ENCODE measurements at regions not wholly inside any gene's neighbourhood (a gene's known extent, or its start where the extent isn't known, plus 50 kb on each side); places are given as distances from the start of the nearest gene placed in this dataset.
A peak's percentile ranks its signal among the peaks of the same experiment; 100 is the strongest.

GRCh38 chr1:168379104-168379860 lies 98.6 kb downstream of the TBX19 start:
- peak; percentile 25 for DNase-seq (ENCODE audit: low read depth)
- H3K4me3 ChIP-seq (ENCODE audit: low read depth, low read length), result no peak overlapping the region
- TF ChIP-seq, protein P1, sequence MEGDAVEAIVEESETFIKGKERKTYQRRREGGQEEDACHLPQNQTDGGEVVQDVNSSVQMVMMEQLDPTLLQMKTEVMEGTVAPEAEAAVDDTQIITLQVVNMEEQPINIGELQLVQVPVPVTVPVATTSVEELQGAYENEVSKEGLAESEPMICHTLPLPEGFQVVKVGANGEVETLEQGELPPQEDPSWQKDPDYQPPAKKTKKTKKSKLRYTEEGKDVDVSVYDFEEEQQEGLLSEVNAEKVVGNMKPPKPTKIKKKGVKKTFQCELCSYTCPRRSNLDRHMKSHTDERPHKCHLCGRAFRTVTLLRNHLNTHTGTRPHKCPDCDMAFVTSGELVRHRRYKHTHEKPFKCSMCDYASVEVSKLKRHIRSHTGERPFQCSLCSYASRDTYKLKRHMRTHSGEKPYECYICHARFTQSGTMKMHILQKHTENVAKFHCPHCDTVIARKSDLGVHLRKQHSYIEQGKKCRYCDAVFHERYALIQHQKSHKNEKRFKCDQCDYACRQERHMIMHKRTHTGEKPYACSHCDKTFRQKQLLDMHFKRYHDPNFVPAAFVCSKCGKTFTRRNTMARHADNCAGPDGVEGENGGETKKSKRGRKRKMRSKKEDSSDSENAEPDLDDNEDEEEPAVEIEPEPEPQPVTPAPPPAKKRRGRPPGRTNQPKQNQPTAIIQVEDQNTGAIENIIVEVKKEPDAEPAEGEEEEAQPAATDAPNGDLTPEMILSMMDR (conservative IDR thresholded peaks at IDR 0.05; ENCODE audit: low read depth, low read length), result no peak

DNA sequence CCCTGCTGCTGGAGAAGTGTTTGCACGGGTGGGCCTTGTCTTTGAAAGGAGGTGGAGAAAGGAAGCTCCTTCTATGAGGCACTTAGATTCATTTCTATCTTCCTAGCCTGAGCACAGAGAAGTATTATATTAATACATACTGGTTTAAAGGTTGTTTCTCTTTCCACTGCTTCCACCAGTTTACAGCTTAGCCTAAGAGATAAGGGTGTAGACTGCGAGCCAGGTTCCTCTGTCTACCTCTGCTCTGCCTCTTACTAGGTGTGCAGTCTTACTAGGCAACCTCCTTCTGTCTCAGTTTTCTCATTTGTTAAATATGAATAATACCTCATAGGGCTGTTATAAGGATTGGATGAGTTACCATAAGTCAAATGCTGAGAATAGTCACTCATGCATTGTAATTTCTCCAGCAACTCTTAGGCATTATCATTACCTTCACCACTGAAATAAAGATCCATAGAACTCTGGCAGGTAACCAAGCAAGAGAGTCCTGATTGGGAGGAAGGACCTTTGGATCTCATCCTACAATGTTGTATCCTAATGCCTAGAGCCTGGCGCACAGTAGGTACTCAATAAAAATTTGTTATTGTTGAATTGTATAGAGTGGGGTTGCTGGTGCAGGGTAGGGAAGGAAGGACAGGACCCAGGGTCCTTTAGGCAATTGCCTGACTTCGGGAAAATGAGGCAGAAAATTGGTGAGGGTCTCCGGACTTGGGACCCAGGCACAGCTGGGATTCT lies 95.1 kb downstream of the TBX19 start:
- H3K4me3 ChIP-seq (ENCODE audit: low read depth, low read length), result no peak overlapping the region
- TF ChIP-seq, protein P1 (conservative IDR thresholded peaks at IDR 0.05; ENCODE audit: low read depth, low read length), result no peak
- no peak for DNase-seq (ENCODE audit: low read depth)

DNA sequence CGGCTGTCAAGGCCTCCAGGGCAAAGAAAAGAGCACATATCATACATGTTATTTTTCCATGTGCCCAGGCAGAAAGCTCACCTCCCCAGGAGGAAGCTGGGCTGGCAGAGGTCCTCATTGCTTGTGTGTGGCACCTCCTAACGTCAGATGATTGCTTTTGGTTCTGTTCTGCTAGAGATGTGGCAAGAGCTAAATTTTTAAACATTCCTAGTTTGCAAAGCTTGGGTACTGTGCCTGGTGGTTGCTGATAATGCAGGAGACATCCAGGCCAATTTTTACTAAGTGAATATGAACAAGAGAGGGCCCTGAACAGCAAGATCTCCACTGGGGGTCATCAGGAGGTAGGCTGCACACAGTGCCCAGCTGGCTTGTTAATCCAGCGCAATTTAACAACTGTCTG lies 93.9 kb downstream of the TBX19 start:
- DNase-seq (ENCODE audit: low read depth), result no peak
- TF ChIP-seq, protein P1 (conservative IDR thresholded peaks at IDR 0.05; ENCODE audit: low read depth, low read length), result no peak
- H3K4me3 ChIP-seq (ENCODE audit: low read depth, low read length), result no peak overlapping the region

DNA sequence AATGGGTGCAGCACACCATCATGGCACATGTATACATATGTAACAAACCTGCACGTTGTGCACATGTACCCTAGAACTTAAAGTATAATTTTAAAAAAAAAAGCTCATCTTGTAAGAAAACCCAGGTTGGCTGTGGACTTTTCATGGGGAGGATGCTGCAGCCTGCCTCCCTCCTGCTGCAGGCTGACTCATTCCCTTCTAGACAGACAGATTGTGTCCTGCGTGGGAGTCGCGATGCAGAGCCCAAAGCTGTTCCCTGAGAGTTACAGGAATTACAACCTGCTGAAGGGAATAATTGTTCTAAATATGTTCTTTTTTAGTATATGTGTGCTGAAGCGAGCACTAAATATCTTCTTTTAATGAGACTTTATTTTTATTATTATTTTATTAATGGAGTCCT lies 93.2 kb downstream of the TBX19 start:
- H3K4me3 ChIP-seq (ENCODE audit: low read depth, low read length), result no peak overlapping the region
- TF ChIP-seq, protein P1 (conservative IDR thresholded peaks at IDR 0.05; ENCODE audit: low read depth, low read length), result no peak
- no peak for DNase-seq (ENCODE audit: low read depth)

- TF ChIP-seq, protein P1 (conservative IDR thresholded peaks at IDR 0.05; ENCODE audit: low read depth, low read length), result no peak
- no peak for DNase-seq (ENCODE audit: low read depth)
- no peak overlapping the region for H3K4me3 ChIP-seq (ENCODE audit: low read depth, low read length)
These were observed 92.2 kb downstream of the TBX19 start for GRCh38 chr1:168372861-168373371.

GRCh38 chr1:168372307-168372706 lies 91.6 kb downstream of the TBX19 start:
- no peak for DNase-seq (ENCODE audit: low read depth)
- no peak overlapping the region for H3K4me3 ChIP-seq (ENCODE audit: low read depth, low read length)
- TF ChIP-seq, protein P1 (conservative IDR thresholded peaks at IDR 0.05; ENCODE audit: low read depth, low read length), result no peak

Data from choroid plexus epithelial cell (primary cell).